ENCODE measurements at regions not wholly inside any gene's neighbourhood (a gene's known extent, or its start where the extent isn't known, plus 50 kb on each side); places are given as distances from the start of the nearest gene placed in this dataset.

DNA sequence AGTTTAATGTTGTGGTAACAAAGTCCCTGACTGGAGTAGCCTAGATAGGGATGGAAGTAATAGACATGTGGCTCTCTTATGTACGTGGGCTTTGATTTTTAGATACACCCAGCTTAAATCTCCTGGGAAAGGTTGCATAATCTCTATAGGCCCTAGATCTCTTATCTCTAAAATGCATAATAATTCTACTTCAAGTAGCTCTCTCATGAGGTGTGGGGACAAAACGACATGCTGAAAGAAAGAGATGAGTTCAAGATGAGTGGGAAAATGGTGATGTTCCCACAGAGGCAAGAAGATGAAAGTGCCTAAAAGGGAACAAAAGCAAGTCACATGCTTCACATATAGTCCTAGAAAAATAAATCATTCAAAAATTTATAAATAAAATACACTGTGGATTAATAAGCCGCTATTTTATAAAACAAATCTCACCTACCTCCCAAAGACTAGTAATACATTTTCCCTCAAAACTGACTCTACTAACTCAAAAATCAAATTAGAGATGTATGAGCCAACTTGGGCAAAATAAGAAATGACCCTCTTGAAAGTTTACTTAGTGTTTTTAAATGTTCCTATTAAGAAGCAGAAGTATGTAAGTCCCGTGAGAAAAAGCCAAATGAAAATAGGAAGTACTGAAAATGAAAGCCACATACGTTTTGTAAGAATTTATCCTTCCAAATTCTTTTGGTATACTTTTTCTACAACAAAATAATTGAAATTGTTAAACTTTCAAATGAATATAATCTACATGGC is 148.2 kb upstream of the ITGA4 start:
- DNase-seq = no peak

DNA sequence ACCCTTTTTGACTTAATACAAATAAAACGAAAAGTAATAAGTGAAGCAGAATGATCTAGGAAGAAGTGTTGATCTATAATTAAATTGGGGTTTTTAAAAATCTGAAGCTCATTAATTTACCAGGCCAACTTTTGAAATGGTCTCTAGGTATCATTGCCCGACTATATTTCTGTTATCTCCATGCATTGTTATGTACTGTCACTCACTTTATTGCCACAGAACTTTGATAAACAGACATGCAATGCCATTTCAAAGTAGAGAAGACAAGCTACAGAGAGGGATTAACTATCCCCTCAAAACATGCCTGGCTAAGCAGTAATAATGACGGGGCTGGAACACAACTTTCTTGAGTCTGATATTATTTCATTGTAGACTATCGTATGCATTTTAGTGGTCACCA is 147.6 kb upstream of the ITGA4 start:
- no peak for DNase-seq

DNA sequence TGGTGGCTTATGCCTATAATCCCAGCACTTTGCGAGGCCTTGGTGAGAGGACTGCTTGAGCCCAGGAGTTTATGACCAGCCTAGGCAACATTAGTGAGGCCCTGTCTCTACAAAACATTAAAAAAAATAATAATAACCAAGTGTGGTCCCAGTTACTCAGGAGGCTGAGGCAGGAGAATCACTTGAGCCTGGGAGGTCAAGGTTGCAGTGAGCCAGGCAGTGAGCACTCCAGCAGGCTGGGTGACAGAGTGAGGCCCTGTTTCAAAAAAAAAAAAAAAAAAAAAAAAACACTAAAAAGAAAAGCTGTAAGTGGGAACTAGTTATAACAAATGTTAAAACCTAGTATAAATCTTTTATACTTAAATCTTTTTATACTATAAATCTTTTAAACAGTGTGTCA is 146.2 kb upstream of the ITGA4 start:
- DNase-seq = no peak

DNA sequence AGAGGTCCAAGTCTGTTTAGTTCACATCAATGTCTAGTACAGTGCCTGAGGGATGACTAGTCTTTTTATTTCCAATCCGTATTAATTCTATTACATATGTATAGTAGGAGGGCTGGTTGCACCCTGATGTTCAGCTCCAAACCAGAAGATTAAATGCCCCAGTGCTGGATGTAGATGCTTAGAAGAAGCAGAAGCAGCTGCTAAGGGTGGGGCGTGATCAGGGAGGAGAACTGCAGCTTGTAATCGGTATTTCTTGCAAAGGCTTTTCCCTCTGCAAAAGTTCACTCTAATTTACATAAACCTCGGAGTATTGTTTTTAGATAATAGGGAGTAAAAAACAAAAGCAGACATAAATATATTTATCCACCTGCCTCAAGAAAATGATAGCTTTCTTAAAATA is 145.3 kb upstream of the ITGA4 start:
- peak; percentile 14 for DNase-seq

DNA sequence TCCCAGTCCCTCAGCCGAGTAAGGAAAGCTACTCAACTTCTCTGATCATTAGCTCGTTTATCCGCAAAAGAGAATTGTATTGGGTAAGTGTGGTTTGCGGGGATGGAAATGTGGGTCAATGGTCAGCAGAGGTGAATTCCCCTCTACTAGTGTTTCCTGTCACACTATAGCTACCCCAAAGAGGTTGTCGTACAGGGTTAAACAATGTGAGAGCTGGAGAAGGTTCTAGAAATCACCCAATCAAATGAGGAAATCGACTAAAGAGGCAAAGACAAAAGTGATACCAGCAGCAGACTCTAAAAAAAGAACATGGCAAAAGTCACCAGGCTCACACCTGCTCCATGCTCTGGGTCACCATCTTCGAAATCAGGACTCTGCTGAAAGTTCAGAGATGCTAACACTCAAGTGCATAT is 144.7 kb upstream of the ITGA4 start:
- DNase-seq = peak; percentile 20

DNA sequence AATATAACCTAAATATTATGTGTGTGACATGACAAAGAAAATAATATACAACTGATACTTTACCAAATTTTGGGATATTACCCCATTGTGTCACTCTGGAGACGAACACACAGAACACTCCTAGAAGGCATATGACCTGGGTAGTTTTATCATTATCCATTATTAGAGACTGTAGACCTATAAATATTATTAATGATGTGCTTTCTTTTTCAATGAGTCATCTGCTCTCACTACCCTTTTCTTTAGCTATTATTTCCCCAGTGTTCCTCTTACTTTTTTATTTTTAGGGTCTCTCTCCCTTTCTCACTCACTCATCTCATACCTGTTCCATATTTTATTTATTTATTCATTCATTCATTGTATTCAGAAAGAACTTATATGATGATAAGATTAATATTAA is 143.3 kb upstream of the ITGA4 start:
- DNase-seq = no peak

DNA sequence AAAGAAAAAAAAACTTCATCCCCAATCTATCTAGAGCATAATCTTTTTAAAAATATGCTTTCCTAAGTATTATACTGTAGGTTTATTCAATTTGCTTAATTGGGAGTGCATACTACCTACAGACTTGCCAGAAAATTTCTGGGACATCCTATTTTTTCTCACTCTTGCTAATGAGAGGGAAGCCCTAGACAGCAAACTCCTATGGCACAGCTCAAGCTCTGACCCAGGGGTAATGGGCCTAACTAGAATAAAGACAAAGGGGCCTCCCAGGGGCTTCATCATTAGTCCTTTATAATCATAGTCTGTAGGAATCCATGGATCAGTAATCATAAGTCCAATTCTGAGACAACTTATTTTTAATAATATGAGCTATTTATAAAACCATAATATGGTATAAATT is 142.6 kb upstream of the ITGA4 start:
- DNase-seq = no peak

DNA sequence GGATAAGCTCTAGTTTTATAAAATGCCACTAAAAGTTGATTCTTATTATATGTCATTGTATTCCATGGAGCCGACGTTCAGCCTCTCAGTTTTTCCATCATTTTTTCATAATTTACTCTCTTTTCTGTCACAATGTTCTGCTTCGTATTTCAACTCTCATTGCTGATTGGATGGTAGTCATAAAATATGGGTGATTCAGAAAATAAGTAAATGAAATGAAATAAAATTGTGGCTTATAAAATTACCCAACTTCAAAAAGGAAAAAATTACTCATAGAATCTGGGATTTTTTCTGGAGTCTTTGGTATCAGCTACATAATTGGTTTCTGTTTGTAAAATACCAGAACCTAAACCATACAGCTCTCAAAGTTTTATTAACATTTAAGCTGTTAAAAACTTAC is 139.7 kb upstream of the ITGA4 start:
- DNase-seq = no peak

DNA sequence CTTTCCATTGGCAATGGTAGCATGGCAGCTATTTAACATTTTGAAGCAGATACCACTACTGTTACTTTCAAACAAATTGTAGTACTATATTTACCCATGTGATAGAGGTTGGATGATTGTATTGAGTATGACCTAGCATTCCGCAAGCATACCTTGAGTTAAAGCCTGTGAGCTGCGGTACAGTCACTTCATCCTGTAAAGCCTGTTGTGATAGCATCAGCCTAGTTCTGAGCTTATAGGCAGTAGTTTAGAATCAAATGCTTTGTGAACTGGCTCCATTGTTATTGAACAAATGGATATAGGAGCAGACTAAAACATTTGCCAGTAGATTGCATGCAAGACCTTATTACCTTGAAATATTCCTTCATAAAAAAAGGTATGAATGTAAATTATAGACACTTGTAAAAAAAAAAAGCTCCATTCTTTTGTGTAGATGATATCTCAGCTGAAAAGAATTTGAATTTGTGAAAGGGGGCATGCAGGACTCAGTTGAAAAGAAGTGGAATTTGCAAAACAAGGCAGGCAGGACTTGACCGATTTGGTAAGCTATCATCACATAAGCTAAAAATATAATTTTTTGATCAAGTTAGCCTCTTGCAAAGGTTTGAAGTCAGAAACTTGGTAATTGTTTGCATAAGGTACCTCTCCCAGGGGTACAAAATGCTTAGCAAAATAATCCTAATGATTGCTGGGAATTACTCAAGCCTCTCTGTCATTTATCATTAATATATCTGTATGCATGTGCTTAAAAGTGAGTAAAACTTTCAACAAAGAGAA is 138.5 kb upstream of the ITGA4 start:
- no peak for DNase-seq

DNA sequence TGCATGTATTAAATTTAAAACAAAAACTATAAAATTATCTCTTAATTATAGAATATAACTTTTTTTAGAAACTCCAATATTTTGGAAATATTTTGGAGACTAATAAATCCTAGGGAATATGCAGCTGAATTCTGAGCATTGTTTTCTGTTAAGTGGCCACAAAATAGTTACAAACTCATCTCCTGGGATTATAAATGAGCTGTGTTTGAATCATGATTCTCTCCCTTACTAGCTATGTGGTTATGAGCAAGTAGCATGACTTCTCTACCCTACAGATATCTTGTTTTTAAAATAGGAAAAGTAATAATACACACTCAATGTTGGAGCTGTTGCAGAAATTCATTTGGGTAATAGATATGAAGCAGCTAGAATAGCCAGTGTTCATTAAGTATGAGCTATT is 137.9 kb upstream of the ITGA4 start:
- DNase-seq = no peak

DNA sequence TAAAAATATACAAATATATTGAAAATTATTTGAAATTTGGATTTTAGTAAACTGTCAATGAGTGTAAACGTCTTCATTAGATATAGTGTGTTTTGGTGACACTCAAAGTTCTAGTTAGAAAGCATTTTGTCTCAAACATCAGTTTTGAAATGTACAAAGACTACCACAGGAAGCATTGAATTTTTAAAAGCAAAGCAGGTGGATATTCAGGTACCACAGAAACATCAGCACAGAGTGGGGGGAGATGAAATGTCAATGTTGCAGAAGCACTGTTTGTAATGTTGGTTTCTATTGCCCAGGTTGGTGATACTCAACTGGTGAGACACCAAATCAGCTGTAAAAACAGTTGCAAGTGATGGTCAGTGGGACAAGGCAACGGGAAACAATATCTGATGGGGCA is 136.5 kb upstream of the ITGA4 start:
- DNase-seq = no peak

DNA sequence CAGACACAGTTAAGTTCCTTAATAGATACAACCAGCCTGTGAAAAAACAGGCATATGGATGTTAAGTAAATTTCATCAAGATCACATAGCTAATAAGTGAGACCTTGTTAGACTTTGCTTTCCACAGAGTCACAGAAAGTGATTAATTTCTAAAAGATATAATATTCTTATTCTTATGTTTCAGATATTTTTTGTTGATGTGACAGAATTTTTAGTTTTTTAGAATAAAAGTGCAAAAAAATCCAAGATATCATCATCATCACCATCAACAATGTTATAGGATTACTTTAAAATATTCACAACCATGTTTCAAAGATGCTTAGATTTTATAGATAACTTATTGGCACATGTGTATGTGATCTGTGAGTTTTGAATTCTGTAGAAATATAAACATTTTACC is 132.3 kb upstream of the ITGA4 start:
- DNase-seq = no peak

DNA sequence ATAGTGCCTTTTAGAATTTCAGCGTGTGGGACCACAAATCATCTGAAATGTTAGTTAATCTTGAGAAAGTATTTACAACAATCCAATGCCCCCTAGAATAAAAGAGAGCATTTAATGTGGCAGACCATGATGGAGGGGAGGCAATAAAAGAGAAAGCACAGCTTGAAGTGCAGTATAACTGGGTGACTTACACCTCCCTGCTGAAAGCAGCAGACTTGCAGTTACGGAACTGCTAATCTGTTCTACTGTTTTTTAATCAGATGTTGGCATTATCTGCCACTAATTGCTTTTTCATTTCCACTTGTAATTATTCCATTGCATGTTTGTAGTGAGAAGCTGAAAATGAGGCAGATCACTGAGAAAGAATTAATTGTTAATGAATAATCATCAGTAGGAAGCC is 130.5 kb upstream of the ITGA4 start:
- no peak for DNase-seq

DNA sequence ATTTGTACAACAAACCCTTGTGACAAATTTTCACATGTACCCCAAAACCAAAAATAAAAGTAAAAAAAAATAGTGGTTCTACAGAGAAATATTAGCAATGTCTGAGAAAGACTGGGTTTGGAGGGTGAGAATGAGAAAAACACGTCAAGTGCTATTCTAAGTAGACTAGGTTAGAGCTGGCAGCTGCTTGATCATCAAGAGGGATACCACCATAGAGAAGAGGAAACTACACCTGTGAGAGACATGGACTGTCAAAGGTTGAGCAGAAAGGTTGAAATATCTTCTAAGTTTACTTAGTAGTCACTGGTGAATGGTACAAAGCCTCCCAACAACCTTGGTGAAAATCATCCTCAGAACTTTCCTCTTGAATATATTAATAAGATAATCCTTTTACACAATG is 126.9 kb upstream of the ITGA4 start:
- DNase-seq = no peak

DNA sequence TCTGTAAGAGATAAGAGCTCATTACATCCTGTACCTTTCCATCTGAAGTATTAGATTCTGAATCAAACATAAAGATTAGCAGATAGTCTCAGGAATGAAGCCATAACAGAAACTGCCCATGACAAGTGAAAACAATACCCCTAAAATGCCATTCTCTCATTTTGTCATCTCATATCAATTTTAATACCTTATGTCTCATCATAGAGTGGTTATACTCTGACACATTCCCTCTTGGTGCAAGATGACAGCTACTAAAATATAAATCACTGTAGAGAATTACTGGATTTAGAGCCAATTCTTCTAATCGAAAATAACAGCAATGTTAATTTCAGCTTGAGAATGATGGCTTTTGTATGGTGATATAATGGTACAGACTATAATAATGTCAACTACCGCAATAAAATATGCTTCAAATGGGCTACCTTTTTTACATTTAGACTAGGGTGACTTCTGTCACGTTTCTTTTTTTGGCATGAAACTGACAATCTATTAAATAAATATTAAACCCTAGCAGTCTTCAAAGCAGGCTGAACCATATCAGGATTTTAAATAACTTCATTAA is 125.1 kb upstream of the ITGA4 start:
- no peak for DNase-seq

DNA sequence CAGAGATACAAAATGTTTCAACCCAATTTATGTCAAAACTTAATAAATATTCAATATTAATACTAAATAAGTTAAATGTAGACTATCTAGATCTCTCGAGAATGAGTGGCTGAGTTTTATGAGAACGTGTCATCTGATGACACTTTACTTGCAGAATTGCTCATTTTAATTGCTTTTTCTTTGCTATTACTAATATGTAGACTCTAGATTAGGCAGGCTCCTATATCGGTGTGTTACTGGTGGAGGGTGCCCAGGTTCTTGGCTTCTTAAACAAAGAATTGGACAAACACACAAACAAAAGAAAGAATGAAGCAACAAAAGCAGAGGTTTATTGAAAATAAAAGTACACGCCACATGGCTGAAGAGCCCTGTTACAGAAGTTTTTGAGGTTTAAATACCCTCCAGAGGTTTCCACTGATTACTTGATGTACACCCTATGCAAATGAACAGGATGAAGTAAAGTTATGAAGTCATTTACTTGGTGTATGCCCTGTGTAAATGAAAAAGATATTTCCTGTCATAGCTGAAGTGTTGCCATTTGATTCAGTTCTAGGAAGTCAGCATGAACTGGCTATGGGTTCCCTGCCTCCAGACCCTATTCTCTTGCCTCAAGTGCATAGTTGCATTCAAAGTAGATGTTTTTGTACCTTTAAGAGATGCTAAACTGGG is 122.9 kb upstream of the ITGA4 start:
- DNase-seq = no peak

DNA sequence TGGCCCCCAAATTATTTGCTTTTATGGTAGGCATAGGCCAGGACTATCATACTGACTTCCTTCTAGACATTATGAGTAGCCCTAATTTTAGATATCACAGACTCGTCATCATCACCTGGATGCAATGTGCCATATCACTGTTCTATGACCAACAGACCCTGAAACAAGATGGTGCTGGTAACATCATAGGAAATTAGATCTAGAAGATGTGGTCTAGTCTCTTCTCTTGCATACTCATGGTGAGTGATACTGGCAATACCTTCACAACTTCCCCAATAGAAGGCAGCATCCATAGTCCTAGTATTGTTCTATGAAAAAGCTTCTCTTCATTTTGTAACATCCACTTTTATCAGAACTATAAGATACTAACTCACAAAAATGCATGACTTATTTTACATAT is 116.3 kb upstream of the ITGA4 start:
- DNase-seq = no peak

DNA sequence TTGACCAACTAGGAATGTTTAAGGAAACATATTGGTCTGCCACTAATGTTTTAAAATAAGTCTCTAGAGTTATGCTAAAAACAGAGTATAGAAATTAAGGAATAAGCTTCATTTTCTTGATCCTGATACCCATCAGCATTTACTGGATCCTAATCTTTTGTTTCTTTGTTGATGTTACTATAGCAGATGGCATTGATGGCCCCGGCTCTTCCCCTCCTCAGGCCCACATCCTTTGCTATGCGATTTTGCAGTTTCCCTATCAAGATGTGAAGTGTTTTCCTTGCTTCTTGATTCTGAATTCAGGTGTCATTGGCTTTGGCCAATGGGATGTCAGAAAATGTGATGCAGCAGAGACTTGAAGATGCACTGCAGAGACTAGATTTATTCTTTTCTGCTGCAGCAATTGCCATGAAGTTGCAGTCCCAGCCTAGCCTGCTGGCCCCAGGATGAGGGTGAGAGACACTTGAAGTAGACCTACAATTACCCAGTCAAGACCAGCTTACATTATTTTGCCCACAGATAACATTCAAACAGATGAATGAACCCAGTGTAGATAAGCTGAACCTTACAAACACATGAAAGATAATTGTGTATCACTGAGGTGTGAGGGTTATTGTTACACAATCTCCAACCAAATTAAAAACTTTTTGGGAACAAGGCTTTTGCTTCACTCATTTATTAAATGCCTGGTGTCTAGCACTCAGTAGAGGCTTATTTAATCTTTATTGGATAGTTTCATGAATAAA is 115.2 kb upstream of the ITGA4 start:
- no peak for DNase-seq

DNA sequence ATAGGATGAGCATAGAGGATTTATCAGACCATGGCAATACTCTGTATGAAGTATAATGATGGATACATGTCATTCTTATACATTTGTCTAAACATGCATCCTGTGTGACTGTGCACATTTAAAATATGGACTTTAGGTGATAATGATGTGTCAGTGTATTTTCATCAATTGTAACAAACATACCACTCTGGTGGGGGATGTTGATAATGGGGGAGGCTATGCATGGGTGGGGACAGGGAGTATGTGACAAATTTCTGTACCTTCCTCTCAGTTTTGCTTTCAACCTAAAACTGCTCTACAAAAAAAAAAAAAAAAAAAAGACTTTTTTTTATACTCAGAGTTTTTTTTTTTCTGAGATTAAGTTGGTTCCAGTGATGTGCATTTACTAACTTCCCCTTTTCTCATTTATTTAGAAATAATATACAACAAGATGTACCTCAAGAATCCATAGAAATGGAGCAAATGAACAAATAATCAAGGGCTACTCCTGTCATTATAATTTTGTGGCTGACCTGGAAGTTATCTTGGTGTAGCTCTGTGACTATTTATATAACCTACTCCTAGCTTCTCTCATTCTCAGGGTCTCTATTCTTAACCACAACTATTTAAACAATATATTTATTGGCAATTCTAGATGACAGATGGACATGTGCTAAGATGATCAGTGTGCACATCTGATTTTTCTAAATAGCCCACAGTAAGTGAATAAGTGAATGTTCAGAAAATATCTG is 108.9 kb upstream of the ITGA4 start:
- no peak for DNase-seq

DNA sequence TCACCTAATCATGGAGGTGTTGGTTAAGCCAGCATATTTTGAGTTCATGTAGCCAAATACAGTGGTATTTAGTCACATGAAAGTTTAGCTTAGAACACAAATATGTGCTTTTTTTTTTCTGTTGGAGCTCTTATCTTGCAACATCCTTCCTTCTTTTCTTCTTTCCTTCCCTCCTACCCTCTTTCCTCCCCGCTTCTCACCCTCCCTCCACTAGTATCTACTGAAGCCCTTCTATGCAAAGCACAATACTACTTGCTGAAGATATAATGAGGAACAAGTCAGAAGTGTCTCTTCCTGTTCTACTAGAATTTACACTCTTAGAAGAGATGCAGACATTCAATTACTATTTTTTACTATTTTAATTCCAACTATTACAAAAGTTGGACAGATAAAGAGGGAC is 105.0 kb upstream of the ITGA4 start:
- DNase-seq = no peak

DNA sequence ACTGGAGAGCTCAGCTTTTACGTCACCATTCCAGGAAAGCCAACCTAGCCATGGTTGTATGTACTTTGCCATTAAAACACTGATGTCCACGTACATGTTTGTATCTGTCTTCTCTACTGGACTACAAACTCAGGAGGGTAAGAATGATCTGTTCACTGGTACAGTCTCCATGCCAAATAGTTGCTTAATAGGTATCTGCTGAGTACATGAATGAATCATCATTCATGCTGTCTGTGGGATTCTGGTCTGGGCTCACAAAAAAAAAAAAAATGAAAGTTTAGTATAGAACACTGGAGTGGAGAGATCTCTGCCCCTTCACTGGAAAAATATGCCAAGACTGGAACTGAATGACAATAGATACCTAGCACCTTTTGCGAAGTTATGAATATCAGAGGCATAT is 102.6 kb upstream of the ITGA4 start:
- DNase-seq = no peak

DNA sequence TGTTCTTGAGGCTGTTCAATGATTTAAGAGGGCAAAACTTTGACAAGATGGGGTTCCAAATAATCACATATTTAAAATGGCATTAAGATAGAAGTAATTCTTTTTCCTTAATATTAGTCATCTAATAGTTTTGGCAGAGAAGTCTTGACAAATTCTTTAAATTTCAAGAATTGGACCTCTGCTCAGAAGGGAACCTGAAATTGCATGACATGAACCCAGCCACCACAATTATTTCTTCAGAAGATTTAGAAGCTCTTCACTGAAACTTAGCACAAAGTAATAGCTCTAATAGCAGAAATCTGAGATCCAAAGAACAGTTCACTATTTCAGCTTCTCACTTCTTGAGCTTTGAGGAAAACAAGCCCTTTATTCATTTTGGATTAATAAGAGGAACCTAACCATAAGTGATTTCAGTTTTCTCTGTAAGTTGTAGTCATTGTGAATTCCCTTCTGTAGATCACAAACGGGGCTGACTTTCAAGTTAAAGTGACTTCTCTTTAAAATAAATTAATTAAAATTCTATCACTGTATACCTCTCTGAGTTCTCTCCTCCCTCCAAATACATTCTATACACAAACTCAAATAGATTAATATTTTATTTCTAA is 100.6 kb upstream of the ITGA4 start:
- DNase-seq = no peak
